PC-3 (cell line): ENCODE measurements at regions not wholly inside any gene's neighbourhood (a gene's known extent, or its start where the extent isn't known, plus 50 kb on each side); places are given as distances from the start of the nearest gene placed in this dataset.
"Not testable (repeated sequence)": the region's sequence is repeated elsewhere in the genome, so short reads cannot be mapped to it uniquely, and the experiment has no call there.

Experiments used
- ATAC-seq: fragments of 200-7000 bp; cut with Tn5 transposase; 2 replicates; pipeline ENCODE4 v1.9.1; 2020; ENCODE audit warnings: mild to moderate bottlenecking, moderate library complexity
- BruUV-seq: library from RNA; stranded (reverse); fragments of 400-500 nt; replicated peaks from 2 replicates; lab custom pipeline; 2021; lab: Mats Ljungman, UMichigan
- CTCF ChIA-PET: fragments of 300-600 bp; sonication (Branson Sonifier 250); formaldehyde crosslinking; loops from one replicate; lab custom pipeline; 2022; ENCODE audit warnings: antibody characterized with exemption; lab: Charles Lee
- POLR2A ChIA-PET: fragments of 300-600 bp; sonication (Branson Sonifier 250); formaldehyde crosslinking; loops from one replicate; lab custom pipeline; 2022; ENCODE audit warnings: antibody characterized with exemption; ENCODE audit not compliant: unreplicated experiment; lab: Charles Lee
- DNase-seq: peaks from one replicate; pipeline ENCODE4 v3.0.0-alpha.2; 2015
- H2AFZ ChIP-seq: fragments of 300-600 bp; sonication (generic); 2 replicates; pipeline ENCODE4 v1.6.0; 2016; ENCODE audit warnings: antibody characterized with exemption, low read length
- H3F3A ChIP-seq: fragments of 300-600 bp; sonication (generic); one replicate; pipeline ENCODE4 v1.6.0; 2017; ENCODE audit warnings: antibody characterized with exemption, low read length, control low read depth, mild to moderate bottlenecking; ENCODE audit not compliant: unreplicated experiment
- H3K27ac ChIP-seq: fragments of 300-600 bp; sonication (generic); 2 replicates; pipeline ENCODE4 v1.5.1; 2016; ENCODE audit warnings: mild to moderate bottlenecking, low read length
- H3K27me3 ChIP-seq: fragments of 300-600 bp; sonication (generic); 2 replicates; pipeline ENCODE4 v1.6.1; 2016; ENCODE audit warnings: low read length, mixed read lengths
- H3K36me3 ChIP-seq: fragments of 300-600 bp; sonication (generic); 2 replicates; pipeline ENCODE4 v1.6.1; 2016; ENCODE audit warnings: low read depth, mixed run types, low read length, mixed read lengths
- H3K4me1 ChIP-seq: fragments of 300-600 bp; sonication (generic); 2 replicates; pipeline ENCODE4 v1.5.1; 2016; ENCODE audit warnings: low read length; ENCODE audit not compliant: insufficient read depth
- H3K4me2 ChIP-seq: fragments of 300-600 bp; sonication (generic); 2 replicates; pipeline ENCODE4 v1.6.0; 2016; ENCODE audit warnings: low read length
- H3K4me3 ChIP-seq: fragments of 300-600 bp; sonication (generic); 2 replicates; pipeline ENCODE4 v1.5.1; 2016; ENCODE audit warnings: mild to moderate bottlenecking, low read length, mixed read lengths
- H3K79me2 ChIP-seq: fragments of 300-600 bp; sonication (generic); 2 replicates; pipeline ENCODE4 v1.6.1; 2017; ENCODE audit warnings: low read length, mixed read lengths
- H3K9ac ChIP-seq: fragments of 300-600 bp; sonication (generic); 2 replicates; pipeline ENCODE4 v1.6.0; 2016; ENCODE audit warnings: mild to moderate bottlenecking, low read length
- H3K9me2 ChIP-seq: fragments of 300-600 bp; sonication (generic); replicated peaks from 2 replicates; pipeline ENCODE4 v1.6.1; 2016; ENCODE audit warnings: mixed run types, low read length, mixed read lengths
- H3K9me3 ChIP-seq: fragments of 300-600 bp; sonication (generic); 2 replicates; pipeline ENCODE4 v1.6.1; 2016; ENCODE audit warnings: low read length, mixed read lengths
- H4K20me1 ChIP-seq: fragments of 300-600 bp; sonication (generic); 2 replicates; pipeline ENCODE4 v1.6.1; 2016; ENCODE audit warnings: low read length, mixed read lengths
- intact Hi-C: fragments of 100-400 bp; cut with micrococcal nuclease; formaldehyde crosslinking; loops from 2 replicates; pipeline ENCODE4 v1.9.0; 2023

DNA sequence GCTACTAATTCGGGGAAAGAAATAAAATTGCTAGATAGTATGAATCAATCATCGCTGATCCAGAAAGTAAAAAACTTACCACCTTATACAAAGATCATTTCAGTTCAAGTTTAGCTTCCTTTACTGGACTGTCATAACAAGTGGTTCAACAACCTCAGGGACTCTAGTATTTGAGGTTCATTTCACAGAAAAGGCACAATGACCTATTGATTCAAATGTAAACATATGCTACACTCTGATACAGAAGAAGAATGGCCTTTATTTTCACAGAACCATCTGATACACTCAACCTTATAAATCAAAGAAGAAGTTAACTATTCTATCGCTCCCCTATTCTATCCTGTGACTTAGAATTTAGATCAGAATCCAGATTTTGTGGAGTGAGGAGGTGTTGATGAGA is 140.8 kb upstream of the EFCAB3 start:
- H3K4me2 ChIP-seq, H3K9me2 ChIP-seq, BruUV-seq, H2AFZ ChIP-seq, DNase-seq, H3K9me3 ChIP-seq, CTCF ChIA-PET, H3K27ac ChIP-seq, ATAC-seq, POLR2A ChIA-PET, H4K20me1 ChIP-seq, intact Hi-C loops, H3F3A ChIP-seq, H3K4me3 ChIP-seq, H3K9ac ChIP-seq, H3K36me3 ChIP-seq, H3K4me1 ChIP-seq, H3K79me2 ChIP-seq: not testable (repeated sequence)
- peaks cover 35% of the 10 kb centered on the region; the same call in 1 of the 2 replicates for H3K27me3 ChIP-seq

DNA sequence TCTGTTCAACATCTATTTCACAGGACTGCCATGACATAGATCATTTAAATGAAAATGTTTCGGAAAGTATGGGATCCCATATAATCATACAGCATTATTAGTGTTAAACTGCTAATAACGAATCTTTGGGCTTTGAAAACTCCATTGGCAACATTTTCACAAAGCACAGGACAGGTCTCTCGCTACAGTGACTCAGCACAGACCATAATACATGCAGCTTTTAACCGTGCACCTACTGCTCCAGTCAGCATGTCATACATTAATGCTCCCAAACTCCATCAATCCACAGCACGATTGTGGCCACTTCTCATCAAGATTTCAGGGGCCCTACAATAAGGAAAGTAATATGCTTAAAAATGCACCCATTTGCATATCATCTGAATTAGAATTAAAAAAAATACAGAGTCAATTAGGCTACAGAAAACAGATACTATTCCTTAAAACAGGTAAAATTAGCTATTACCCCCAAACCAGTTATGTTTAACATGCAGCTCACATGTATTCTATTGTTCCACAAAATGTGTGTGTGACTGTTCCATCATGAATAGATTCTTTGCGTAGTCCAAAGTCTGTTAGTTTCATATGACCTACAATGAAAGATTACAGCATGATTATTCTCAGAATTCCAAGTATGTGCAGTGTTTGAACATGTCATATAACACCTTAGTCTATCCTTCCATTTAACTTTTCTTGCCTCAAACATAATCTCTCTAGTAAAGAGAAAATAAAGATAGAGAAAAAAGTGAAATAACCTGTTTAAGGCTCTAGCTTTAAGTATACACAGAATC is 141.6 kb upstream of the EFCAB3 start:
- H3K4me2 ChIP-seq, BruUV-seq, H3K4me1 ChIP-seq, H3K9ac ChIP-seq, ATAC-seq, intact Hi-C loops, H3K9me3 ChIP-seq, H3K79me2 ChIP-seq, CTCF ChIA-PET, H3F3A ChIP-seq, DNase-seq, H3K4me3 ChIP-seq, POLR2A ChIA-PET, H3K27ac ChIP-seq, H3K36me3 ChIP-seq, H4K20me1 ChIP-seq, H3K9me2 ChIP-seq: not testable (repeated sequence)
- H2AFZ ChIP-seq, result 0 out of 2 replicates have a peak overlapping the region, but pooled peaks have one; percentile 34
- H3K27me3 ChIP-seq, result peaks cover 32% of the 10 kb centered on the region; the same call in 1 of the 2 replicates

DNA sequence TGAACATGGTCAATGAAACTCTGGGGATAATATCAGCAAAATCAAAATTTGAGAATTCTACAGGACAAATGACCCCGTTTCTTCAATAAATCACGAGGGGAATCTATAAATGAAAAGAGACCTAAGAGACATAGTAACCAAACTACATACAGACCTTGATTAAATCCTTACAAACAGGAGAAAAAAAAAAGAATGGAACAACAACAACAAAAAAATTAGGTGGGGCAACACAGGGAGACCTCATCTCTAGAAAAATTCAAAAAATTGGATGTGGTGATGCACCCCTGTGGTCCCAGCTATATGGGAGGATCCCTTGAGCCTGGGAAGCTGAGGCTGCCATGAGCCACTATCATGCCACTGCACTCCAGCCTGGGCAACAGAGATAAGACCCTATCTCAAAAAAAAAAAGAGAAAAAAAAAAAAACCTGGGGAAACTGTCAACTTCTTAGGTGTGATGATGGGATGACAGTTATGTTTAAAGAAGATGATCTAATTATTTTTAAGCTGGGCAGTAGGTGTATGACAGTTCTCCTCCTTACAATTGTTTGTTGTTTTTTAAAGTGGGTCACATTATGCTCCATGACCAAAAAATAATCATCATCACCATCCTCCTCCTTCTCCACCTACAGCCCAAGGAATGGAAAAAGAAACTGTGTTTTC is 146.4 kb upstream of the EFCAB3 start:
- H3K4me1 ChIP-seq, H3K4me2 ChIP-seq, H3K27me3 ChIP-seq, H3K36me3 ChIP-seq, intact Hi-C loops, H3K79me2 ChIP-seq, H3F3A ChIP-seq, H3K27ac ChIP-seq, H3K9me2 ChIP-seq, H3K9me3 ChIP-seq, DNase-seq, H3K4me3 ChIP-seq, ATAC-seq, POLR2A ChIA-PET, CTCF ChIA-PET, BruUV-seq, H3K9ac ChIP-seq, H2AFZ ChIP-seq, H4K20me1 ChIP-seq: not testable (repeated sequence)

DNA sequence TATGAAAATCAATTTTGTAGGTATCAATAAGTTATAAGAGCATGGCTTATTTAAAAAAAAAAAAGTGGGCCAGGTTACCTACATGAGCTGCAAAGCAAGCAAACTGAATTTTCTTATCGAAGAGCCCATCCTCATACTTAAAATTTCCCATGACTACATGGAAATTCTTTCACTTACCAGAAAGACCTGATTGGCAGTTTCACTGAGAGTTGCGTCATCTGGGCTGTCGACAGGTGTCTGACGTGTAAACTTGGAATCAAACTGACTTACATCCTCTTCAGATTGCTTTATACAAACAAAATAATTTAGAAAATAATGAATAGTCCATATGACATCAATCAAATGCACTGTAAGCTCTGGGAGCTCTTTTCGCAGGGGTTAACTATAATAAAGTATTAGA is 149.1 kb upstream of the EFCAB3 start:
- DNase-seq, ATAC-seq, intact Hi-C loops, H2AFZ ChIP-seq, POLR2A ChIA-PET, H3K27ac ChIP-seq, H3K9ac ChIP-seq, H3K4me3 ChIP-seq, H3K9me2 ChIP-seq, CTCF ChIA-PET, H3K27me3 ChIP-seq, H3K36me3 ChIP-seq, H3K4me1 ChIP-seq, H4K20me1 ChIP-seq, BruUV-seq, H3K79me2 ChIP-seq, H3K9me3 ChIP-seq, H3F3A ChIP-seq, H3K4me2 ChIP-seq: not testable (repeated sequence)
